Fibroblast of lung (primary cell): ENCODE measurements at regions not wholly inside any gene's neighbourhood (a gene's known extent, or its start where the extent isn't known, plus 50 kb on each side); places are given as distances from the start of the nearest gene placed in this dataset.

Experiments used
- EZH2 ChIP-seq: IDR thresholded peaks from 2 replicates; pipeline ENCODE4 v1.5.1; 2012; ENCODE audit warnings: low read length, control low read depth, mild to moderate bottlenecking; ENCODE audit errors: missing control alignments
- TF ChIP-seq, protein P1 (sequence below), 2 donors: IDR thresholded peaks in 1 of 2; conservative IDR thresholded peaks in 1 of 2; 1 replicate in 1 of 2; 2 replicates in 1 of 2; pipeline ENCODE4 v1.5.1; 2011 to 2012; ENCODE audit warnings: low read length in 2 of 2, control low read depth in 1 of 2, inconsistent platforms in 1 of 2, low read depth in 1 of 2, mild to moderate bottlenecking in 1 of 2

DNA sequence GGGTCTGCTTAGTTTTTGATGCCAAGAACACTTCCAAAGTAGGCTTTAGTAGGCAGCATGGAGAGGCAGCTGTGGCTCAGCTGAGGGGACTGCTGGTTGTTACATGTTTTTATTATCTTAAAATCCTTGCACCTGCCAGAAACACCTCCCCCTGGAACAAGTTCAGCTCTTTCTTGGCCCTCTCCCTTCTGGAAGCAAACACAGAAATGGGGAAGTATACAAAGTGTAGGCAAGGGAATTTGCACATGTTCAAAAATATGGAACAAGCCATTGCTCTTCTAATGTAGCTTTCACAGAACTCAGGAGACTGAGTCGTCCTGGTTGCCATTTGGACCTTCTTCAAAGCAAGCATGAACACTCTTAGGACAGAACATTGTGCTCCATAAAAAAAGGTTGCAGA lies 169.1 kb upstream of the SEMA6D start:
- TF ChIP-seq, protein P1, sequence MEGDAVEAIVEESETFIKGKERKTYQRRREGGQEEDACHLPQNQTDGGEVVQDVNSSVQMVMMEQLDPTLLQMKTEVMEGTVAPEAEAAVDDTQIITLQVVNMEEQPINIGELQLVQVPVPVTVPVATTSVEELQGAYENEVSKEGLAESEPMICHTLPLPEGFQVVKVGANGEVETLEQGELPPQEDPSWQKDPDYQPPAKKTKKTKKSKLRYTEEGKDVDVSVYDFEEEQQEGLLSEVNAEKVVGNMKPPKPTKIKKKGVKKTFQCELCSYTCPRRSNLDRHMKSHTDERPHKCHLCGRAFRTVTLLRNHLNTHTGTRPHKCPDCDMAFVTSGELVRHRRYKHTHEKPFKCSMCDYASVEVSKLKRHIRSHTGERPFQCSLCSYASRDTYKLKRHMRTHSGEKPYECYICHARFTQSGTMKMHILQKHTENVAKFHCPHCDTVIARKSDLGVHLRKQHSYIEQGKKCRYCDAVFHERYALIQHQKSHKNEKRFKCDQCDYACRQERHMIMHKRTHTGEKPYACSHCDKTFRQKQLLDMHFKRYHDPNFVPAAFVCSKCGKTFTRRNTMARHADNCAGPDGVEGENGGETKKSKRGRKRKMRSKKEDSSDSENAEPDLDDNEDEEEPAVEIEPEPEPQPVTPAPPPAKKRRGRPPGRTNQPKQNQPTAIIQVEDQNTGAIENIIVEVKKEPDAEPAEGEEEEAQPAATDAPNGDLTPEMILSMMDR (conservative IDR thresholded peaks at IDR 0.05 in 1 of 2, IDR thresholded peaks at IDR 0.05 in 1 of 2; ENCODE audit: low read depth in 1 of 2, low read length in 2 of 2), result no peak
- no peak for TF ChIP-seq EZH2
